ENCODE measurements at regions not wholly inside any gene's neighbourhood (a gene's known extent, or its start where the extent isn't known, plus 50 kb on each side); places are given as distances from the start of the nearest gene placed in this dataset.

- no peak for DNase-seq
Measured at GRCh38 chr9:673264-673965, 168.1 kb upstream of the DMRT1 start.

DNA sequence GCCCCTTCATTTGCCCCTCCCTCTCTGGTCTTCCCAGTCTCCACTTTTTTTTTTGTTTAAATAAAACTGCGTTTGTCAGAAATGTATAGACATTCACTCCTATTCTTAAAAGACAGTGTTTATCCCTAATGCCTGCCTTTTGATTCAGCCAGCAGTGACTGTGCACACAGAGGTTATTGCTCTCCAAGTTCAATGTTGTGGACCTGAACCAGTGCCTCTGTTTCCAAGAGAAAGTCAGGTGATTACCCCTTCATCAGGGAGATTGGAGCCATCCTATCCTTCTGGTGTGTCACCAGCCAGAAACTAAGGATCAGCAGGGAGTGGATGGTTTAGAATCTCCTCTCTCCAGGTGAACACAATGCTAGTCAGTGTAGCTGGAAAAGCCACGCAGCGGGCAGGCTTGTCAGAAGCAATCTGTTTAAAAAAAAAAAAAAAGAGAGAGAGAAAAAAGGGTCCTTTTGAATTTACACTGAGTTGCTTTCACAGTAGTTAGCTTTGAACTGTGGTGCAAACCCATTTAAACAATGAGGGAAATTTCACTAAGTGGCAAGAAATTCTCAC is 167.5 kb upstream of the DMRT1 start:
- no peak for DNase-seq

DNA sequence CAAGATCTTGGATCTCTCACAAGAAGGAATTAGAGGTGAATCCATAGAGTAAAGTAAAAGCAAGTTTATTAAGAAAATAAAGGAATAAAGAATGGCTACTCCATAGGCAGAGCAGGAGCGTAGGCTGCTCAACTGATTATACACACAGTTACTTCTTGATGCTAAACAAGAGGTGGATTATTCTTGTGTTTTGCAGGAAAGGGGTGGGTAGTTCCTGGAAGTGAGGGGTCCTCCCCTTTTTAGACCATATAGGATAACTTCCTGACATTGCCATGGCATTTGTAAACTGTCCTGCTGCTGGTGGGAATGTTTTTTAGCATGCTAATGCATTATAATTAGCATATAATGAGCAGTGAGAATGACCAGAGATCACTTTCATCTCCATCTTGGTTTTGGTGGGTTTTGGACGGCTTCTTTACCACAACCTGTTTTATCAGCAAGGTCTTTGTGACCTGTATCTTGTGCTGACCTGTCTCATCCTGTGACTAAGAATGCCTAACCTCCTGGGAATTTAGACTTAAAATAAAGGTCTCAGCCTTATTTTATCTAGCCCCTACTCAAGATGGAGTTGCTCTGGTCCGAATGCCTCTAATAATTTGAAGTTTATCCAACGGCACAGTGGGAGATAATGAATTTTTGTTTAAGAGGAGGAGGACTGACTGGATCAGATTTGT is 165.7 kb upstream of the DMRT1 start:
- no peak for DNase-seq

GRCh38 chr9:676780-677438 is 164.6 kb upstream of the DMRT1 start:
- DNase-seq = no peak

GRCh38 chr9:677461-678097 is 163.9 kb upstream of the DMRT1 start:
- DNase-seq = no peak

GRCh38 chr9:678897-679296 is 162.6 kb upstream of the DMRT1 start:
- no peak for DNase-seq

- DNase-seq = no peak
Measured at GRCh38 chr9:679462-679861, 162.0 kb upstream of the DMRT1 start.

DNA sequence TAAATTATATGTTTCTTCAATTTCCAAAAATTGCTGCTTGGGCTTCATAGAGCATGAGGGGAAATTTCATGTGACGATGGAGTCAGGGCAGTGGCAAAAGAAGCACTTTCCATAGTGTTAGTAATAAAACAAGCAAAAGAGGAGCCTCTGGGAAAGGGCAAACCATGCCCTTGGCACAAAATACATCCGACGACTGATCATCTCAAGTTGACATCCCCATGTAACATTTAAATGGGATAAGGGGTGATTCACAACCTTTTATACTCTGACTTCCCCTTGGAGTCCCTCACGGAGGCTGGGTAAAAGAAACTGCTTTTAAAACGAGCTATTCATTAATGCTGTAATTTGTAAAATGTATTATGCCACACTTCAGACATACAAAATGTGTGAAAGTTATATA is 161.4 kb upstream of the DMRT1 start:
- DNase-seq = no peak

DNA sequence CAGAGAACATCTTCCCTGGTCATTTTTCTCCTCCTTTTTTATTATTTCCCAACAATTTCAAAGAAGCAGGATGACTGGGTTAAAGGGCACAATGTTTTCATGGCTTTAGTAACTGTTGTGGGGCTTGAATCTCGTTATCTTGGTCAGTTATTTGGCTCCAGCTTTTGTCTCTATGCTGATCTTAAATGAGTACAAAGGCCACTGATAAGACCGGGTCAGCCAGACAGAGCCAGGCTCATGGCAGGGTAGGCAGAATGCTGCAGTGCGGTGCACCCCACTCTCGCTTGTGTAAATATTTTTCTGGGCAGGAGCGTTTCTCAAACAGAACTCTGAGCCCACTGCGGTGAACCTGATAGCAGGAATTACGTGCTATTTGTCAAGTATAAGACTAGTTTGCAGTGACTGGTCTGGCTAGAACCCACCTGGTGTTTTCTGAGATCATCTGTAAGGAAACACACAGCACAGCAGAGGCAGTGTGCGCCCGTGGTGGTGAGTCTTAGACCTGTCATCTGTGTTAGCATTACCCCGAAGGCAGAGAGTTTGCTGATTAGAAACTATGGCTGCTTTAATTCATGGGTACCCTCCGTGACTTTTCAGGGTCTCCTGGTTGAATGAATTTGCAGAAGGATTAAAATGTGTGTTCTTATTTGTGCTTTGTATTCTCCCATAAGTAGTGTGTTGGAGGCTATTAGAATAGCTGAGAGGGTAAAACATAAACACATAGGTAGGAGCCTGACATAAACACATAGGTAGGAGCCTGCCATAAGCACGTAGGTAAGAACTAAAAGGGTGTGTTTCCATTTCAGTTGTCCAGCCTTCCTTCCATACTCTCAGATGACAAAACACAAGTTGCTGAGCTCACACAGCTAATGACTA is 158.6 kb upstream of the DMRT1 start:
- DNase-seq = no peak

DNA sequence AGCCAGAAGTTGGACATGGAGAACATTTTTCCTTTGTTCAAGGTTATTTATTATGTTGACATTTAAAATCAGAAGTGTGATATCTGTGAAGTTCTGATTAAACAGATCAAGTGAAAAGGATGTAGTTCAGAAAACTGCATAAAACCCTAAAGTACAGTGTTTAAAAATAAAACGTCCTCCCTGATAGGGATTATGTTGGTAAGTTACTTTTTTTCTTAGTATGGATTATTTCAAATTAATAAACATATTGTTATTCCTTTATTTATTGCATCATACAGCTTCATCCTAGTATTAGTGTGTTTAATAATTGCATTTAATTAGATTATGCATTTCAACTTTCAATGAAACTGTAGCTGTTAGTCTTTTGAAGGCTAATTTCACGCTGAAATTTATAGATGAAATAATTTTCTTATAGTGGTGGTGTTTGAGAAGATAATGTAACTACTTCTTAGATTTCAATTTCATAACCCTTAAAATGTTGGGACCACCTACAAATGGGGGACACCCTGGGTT is 157.9 kb upstream of the DMRT1 start:
- no peak for DNase-seq

- no peak for DNase-seq
Measured at GRCh38 chr9:684054-684890, 157.2 kb upstream of the DMRT1 start.

DNA sequence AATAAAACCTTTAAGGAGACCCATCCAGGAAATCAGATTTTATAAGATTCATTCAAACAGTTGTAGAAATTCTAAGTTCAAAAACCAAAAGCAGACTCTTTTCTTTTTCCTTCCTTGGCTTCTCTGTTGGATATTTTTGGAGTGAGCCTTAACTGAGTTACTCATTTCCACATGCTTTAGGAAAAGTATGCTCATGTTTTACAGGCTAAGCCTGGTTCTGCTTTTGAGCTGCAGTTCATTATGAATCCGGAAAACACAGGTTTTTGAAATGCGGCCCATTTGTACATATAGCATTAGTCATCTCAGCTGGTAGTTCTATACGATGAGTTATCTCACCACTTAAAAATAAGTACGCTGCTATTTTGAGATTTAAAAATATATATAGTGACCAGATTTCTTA is 156.6 kb upstream of the DMRT1 start:
- DNase-seq = no peak

GRCh38 chr9:686321-686813 is 155.1 kb upstream of the DMRT1 start:
- DNase-seq = no peak

DNA sequence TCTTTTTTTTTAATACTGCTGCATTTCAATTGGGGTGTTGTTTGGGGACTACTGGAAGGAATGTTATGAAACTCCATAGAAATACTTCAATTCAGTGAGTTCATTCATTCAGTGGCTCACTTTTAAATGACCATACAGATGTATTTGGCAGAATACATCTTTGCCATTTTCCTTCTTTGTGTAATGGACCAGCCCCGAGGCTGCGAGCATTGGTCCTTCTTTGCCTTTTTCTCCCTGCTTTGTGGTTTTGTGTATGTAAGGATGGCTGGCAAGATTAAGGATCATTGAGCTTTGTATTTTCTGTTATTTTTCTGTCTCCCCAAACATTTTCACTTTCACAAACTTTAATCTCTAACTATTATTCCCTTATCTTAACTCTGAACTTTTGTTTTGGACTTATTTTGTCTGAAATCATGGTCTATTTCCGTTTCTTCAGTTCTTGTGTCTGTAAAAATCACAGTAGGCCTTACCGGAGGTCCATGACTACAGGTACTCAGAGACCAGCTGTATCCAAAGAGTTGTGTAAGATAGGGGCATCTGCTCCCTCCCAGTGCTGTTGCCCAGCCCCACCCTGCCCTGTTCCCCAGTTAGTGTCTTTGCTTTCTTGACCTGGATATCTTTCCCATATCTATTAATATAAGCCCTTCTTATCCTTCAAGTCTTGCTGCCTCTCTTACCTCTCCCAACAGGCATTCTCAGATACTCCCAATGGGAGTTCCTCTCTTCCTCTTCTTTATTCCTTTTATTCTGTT is 154.3 kb upstream of the DMRT1 start:
- no peak for DNase-seq

- DNase-seq = no peak
Measured at GRCh38 chr9:687994-688393, 153.5 kb upstream of the DMRT1 start.

DNA sequence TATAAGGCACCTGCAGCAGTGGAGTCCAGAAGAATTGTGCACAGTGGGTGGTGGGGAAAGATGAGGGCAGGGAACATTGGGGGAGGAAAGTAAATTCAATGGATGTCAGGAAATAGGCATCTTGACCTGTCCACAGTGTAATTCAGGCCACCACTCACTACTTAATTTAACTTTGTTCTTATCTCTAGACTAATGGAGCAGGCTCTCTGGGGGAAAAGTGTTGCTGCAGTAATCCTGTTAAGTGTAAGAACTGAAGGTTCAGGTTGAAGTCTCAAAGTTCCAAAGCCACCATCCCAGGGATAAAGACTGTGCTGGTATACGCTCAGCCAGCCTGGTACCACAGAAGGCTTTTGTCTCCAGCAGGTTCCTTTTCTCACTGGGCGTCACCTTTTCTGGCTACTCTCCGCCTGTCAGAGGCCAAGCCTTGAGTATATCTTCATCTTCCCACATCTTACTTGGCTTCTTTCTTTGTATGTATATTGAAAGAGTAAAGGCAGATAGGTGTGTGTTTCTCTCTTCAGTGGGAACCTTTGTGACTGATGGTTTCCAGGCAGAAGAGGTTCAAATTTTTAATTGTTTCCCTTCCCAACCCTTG is 150.9 kb upstream of the DMRT1 start:
- DNase-seq = no peak

DNA sequence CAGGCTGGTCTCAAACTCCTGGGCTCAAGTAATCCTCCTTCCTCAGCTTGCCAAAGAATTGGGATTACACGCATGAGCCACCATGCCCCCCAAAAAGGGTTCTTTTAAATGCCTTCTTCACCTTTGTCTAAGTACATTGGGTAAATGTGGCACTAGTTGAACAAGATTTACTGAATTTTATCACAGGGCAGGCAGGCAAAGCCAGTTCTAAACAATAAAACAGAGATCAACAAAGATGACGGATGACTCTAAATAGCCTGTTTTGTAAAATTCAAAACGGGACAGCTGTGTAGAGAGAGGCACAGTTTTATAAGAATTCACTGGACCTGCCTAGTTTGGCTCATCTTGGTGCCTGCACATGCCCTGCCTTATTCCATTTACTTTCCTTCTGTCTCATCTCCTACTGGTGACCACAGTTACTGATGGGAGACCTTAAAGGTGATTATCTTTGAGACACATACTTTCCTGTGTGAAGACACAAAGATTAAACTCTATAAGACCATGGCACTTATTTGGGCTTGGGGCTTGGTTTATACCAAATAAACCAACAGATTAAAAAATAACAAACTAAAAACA is 149.6 kb upstream of the DMRT1 start:
- no peak for DNase-seq

GRCh38 chr9:692636-693129 is 148.8 kb upstream of the DMRT1 start:
- no peak for DNase-seq

Data from right lung (tissue), 2 donors.